ENCODE measurements at regions not wholly inside any gene's neighbourhood (a gene's known extent, or its start where the extent isn't known, plus 50 kb on each side); places are given as distances from the start of the nearest gene placed in this dataset.

DNA sequence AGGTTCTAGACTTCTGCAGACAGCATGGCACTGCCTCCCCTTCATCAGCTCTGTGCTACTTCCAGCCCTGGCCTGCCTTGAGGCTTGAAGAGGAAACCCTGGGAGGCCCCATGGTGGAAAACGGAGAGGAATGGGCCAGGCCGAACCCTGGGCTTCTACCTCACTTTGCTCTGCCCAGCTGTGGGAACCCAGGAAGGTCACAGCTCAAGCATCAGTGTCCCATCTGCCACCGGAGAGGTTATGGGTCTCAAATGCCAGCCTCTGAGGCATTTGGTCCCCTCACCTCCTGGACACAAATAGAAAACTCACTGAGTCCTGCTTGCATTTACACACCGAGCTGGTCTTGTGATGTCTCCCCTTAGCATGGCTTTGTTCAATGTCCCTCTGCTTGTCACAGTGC, 80.1 kb upstream of the ALDH1B1 start:
- H4K5ac ChIP-seq (ENCODE audit: low read length): no peak overlapping the region
- H3K79me1 ChIP-seq (ENCODE audit: low read length): no peaks in the 10 kb centered on the region
- H3K4me3 ChIP-seq (ENCODE audit: low read length): no peak overlapping the region
- no peak overlapping the region for H3K56ac ChIP-seq (ENCODE audit: low read length)
- H2BK5ac ChIP-seq (ENCODE audit: low read length): no peak overlapping the region
- no CpG with 5 or more reads among the region's 4 CpGs for WGBS (ENCODE audit: extremely low coverage, insufficient coverage, low lambda C conversion rate)
- H3K9ac ChIP-seq (ENCODE audit: low read length): no peak overlapping the region
- H3K27me3 ChIP-seq (ENCODE audit: insufficient read depth, low read length, poor library complexity): no peaks in the 10 kb centered on the region
- H3K36me3 ChIP-seq (ENCODE audit: control insufficient read depth, insufficient read depth, low read length): no peaks in the 10 kb centered on the region
- no peak overlapping the region for H2AK5ac ChIP-seq (ENCODE audit: low read length)
- peaks cover 1% of the 10 kb centered on the region for H3K4me1 ChIP-seq (ENCODE audit: control insufficient read depth, low read depth, low read length)
- no peak for DNase-seq
- H3K79me2 ChIP-seq (ENCODE audit: control insufficient read depth, insufficient read depth, low read length): no peaks in the 10 kb centered on the region
- H2BK120ac ChIP-seq (ENCODE audit: low read depth, low read length): no peak overlapping the region
- H3K4me2 ChIP-seq (ENCODE audit: low read length): no peak overlapping the region
- no peak overlapping the region for H4K8ac ChIP-seq (ENCODE audit: low read depth, low read length)
- H2BK15ac ChIP-seq (replicated peaks; ENCODE audit: low read depth): no peak overlapping the region
- H3K4ac ChIP-seq (ENCODE audit: low read depth, low read length): no peak overlapping the region
- no peak overlapping the region for H3K18ac ChIP-seq (ENCODE audit: low read length)
- H3K23ac ChIP-seq (ENCODE audit: low read length): no peak overlapping the region
- no peak overlapping the region for H3K27ac ChIP-seq (ENCODE audit: low read depth, low read length)

DNA sequence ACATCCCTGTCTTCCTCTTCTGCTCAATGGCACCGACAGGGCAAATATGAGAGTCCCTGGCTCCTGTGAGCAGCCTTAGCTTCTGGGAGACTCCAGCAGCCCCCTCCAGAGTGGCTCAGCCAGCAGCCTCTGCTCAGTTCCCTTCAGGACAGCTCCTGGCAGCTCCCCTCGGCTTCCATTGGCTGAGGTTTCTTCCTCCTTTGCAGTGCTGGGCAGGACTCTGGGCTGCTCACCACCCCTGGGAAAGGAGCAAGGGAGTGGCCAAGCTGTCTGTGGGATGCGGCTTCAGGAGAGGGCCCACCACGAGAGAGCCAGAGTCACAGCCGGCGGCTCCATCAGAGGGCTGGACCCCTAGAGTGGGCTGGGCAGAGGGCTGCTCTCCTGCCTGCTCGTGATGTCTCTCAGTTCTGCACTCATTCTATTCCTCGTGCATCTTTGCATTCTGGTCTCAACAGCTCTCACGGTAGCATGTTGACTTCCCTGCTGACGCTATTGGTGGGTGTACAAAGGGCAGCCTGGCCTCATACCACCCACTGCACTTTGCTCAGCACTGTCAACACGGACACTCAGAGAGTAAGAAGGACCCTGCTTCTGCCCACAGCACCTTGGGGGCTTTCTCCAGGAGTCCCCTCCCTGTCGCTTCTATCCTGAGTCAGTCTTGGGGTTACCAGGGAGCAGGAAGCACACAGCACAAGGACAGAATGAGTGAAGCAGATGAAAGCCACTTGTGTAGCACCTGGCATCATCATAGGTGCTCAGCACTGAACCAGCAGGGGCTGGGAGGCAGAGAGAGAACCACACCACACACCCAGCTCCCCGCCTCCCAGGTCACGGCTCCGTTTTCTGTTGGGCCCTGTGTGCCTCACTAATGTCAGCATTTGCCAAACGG, 80.9 kb upstream of the ALDH1B1 start:
- Histone ChIP-seq H3K36me3 (ENCODE audit: control insufficient read depth, insufficient read depth, low read length) (no peaks in the 10 kb centered on the region), H3K4me2 (ENCODE audit: low read length) (no peak overlapping the region), H3K18ac (ENCODE audit: low read length) (no peak overlapping the region), H3K79me2 (ENCODE audit: control insufficient read depth, insufficient read depth, low read length) (no peaks in the 10 kb centered on the region), H4K5ac (ENCODE audit: low read length) (no peak overlapping the region), H2BK5ac (ENCODE audit: low read length) (no peak overlapping the region), H3K27me3 (ENCODE audit: insufficient read depth, low read length, poor library complexity) (no peaks in the 10 kb centered on the region), H2BK15ac (replicated peaks; ENCODE audit: low read depth) (no peak overlapping the region), H3K79me1 (ENCODE audit: low read length) (no peaks in the 10 kb centered on the region), H3K56ac (ENCODE audit: low read length) (no peak overlapping the region), H3K23ac (ENCODE audit: low read length) (no peak overlapping the region), H3K4ac (ENCODE audit: low read depth, low read length) (no peak overlapping the region), H4K8ac (ENCODE audit: low read depth, low read length) (no peak overlapping the region), H3K9ac (ENCODE audit: low read length) (no peak overlapping the region), H3K4me3 (ENCODE audit: low read length) (no peak overlapping the region), H2AK5ac (ENCODE audit: low read length) (no peak overlapping the region), H3K27ac (ENCODE audit: low read depth, low read length) (no peak overlapping the region), H2BK120ac (ENCODE audit: low read depth, low read length) (no peak overlapping the region), H3K4me1 (ENCODE audit: control insufficient read depth, low read depth, low read length) (peaks cover 1% of the 10 kb centered on the region)
- WGBS (ENCODE audit: extremely low coverage, insufficient coverage, low lambda C conversion rate): no CpG with 5 or more reads among the region's 16 CpGs
- peak; percentile 46 for DNase-seq

DNA sequence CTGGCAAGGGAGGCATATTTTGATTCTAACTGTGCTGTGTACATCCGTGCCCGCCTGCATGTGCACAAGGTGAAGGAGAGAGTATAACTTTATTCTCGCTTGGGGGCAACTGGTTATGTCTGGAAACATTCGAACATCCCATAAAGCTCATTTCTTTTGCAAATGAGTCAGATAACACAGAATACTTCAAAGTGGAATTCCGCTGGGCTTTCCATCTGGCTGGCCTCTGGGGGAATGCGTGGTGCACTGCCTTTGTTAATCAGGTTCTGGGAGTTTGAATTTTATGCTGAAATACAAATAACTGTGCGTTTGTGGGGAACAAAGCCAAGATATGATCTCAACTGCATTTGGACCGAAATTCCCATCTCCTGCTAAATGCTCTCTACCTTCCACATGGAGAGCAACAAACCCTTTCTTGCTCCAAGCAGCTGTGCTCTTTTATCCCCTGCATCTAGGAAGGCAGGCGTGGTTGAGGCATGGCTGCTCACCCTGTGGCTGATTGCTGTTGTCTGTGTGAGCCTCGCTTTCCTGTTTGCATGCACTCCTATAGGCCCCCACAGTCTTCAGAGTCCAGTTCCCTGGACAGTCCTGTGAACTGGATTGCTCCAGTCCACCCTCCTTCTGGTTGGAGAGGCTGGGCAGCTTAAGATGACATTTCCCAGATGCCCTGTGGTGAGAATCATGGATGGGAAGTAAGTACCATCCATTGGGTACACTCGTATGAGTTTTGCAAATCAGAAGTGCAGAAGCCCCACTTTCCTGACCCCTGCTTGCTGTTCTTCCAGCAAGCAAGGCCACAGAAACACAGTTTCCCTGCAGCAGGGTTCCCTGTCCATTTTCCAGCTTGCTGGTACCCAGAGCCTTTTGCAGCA, 82.9 kb upstream of the ALDH1B1 start:
- no peak overlapping the region for H2BK15ac ChIP-seq (replicated peaks; ENCODE audit: low read depth)
- no peak overlapping the region for H4K8ac ChIP-seq (ENCODE audit: low read depth, low read length)
- no peak overlapping the region for H3K4me2 ChIP-seq (ENCODE audit: low read length)
- H2BK5ac ChIP-seq (ENCODE audit: low read length): no peak overlapping the region
- DNase-seq: peak; percentile 27
- no peak overlapping the region for H3K4me3 ChIP-seq (ENCODE audit: low read length)
- H3K4me1 ChIP-seq (ENCODE audit: control insufficient read depth, low read depth, low read length): peaks cover 1% of the 10 kb centered on the region
- no peak overlapping the region for H3K18ac ChIP-seq (ENCODE audit: low read length)
- no peaks in the 10 kb centered on the region for H3K79me2 ChIP-seq (ENCODE audit: control insufficient read depth, insufficient read depth, low read length)
- H3K56ac ChIP-seq (ENCODE audit: low read length): no peak overlapping the region
- H2BK120ac ChIP-seq (ENCODE audit: low read depth, low read length): no peak overlapping the region
- no peak overlapping the region for H3K23ac ChIP-seq (ENCODE audit: low read length)
- H3K9ac ChIP-seq (ENCODE audit: low read length): no peak overlapping the region
- H3K36me3 ChIP-seq (ENCODE audit: control insufficient read depth, insufficient read depth, low read length): no peaks in the 10 kb centered on the region
- no peaks in the 10 kb centered on the region for H3K79me1 ChIP-seq (ENCODE audit: low read length)
- H3K27me3 ChIP-seq (ENCODE audit: insufficient read depth, low read length, poor library complexity): no peaks in the 10 kb centered on the region
- H3K4ac ChIP-seq (ENCODE audit: low read depth, low read length): no peak overlapping the region
- H2AK5ac ChIP-seq (ENCODE audit: low read length): no peak overlapping the region
- no peak overlapping the region for H3K27ac ChIP-seq (ENCODE audit: low read depth, low read length)
- no peak overlapping the region for H4K5ac ChIP-seq (ENCODE audit: low read length)
- no CpG with 5 or more reads among the region's 11 CpGs for WGBS (ENCODE audit: extremely low coverage, insufficient coverage, low lambda C conversion rate)

DNA sequence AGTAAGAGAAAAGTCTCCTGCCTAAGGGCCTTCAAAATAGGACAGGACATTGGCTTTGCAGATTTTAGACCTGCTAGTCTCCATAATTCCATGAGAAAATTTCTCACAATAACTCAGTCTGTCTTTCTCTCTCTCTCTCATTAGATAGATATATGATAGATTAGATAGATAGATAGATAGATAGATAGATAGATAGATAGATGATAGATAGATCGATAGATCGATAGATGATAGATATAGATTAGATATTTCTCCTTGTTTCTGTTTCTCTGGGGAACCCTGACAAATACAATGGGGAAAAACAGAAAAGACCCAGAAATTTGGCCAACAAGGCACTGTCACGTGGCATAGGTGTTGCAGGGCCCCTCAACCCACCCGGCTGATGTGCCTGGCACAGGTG, 84.4 kb upstream of the ALDH1B1 start:
- H3K4me2 ChIP-seq (ENCODE audit: low read length): no peak overlapping the region
- WGBS (ENCODE audit: extremely low coverage, insufficient coverage, low lambda C conversion rate): 100% methylated on average over 2 of the region's 4 CpGs
- H2BK15ac ChIP-seq (replicated peaks; ENCODE audit: low read depth): no peak overlapping the region

DNA sequence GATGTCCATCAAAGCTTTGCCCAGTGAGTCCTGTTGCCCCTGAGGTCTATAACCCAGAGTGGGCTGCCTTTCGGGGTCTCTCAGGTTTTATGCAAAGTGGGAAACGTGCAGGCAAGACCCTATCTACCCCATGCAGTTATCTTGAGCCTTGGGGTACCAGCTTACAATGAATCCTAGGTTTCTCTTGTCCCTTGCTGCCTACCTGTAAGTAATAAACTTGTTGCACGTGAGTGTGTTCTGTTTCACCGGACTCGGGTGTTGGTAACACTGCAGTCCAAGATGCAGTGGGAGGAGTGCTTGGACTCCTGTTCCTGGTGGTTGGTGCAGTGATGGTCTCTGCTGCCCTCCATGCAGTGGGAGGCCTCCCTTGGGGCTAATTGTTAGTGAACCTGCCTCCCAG, 85.6 kb upstream of the ALDH1B1 start:
- H3K56ac ChIP-seq (ENCODE audit: low read length): no peak overlapping the region
- H3K36me3 ChIP-seq (ENCODE audit: control insufficient read depth, insufficient read depth, low read length): no peaks in the 10 kb centered on the region
- H3K4me3 ChIP-seq (ENCODE audit: low read length): no peak overlapping the region
- no peak overlapping the region for H3K9ac ChIP-seq (ENCODE audit: low read length)
- H2BK15ac ChIP-seq (replicated peaks; ENCODE audit: low read depth): no peak overlapping the region
- no peak overlapping the region for H3K23ac ChIP-seq (ENCODE audit: low read length)
- no peak overlapping the region for H2AK5ac ChIP-seq (ENCODE audit: low read length)
- no peak overlapping the region for H4K8ac ChIP-seq (ENCODE audit: low read depth, low read length)
- H3K18ac ChIP-seq (ENCODE audit: low read length): no peak overlapping the region
- H3K79me1 ChIP-seq (ENCODE audit: low read length): no peaks in the 10 kb centered on the region
- H3K4me1 ChIP-seq (ENCODE audit: control insufficient read depth, low read depth, low read length): peaks cover 1% of the 10 kb centered on the region
- H4K5ac ChIP-seq (ENCODE audit: low read length): no peak overlapping the region
- no peak overlapping the region for H3K27ac ChIP-seq (ENCODE audit: low read depth, low read length)
- H3K79me2 ChIP-seq (ENCODE audit: control insufficient read depth, insufficient read depth, low read length): no peaks in the 10 kb centered on the region
- H3K4ac ChIP-seq (ENCODE audit: low read depth, low read length): no peak overlapping the region
- WGBS (ENCODE audit: extremely low coverage, insufficient coverage, low lambda C conversion rate): no CpG with 5 or more reads among the region's 5 CpGs
- no peak for DNase-seq
- H3K4me2 ChIP-seq (ENCODE audit: low read length): no peak overlapping the region
- H3K27me3 ChIP-seq (ENCODE audit: insufficient read depth, low read length, poor library complexity): no peaks in the 10 kb centered on the region
- H2BK120ac ChIP-seq (ENCODE audit: low read depth, low read length): no peak overlapping the region
- no peak overlapping the region for H2BK5ac ChIP-seq (ENCODE audit: low read length)

More for the DNA sequence above, 84.4 kb upstream of the ALDH1B1 start:
- Histone ChIP-seq H3K4me3 (ENCODE audit: low read length) (no peak overlapping the region), H3K23ac (ENCODE audit: low read length) (no peak overlapping the region), H2BK5ac (ENCODE audit: low read length) (no peak overlapping the region), H3K4me1 (ENCODE audit: control insufficient read depth, low read depth, low read length) (peaks cover 1% of the 10 kb centered on the region), H4K8ac (ENCODE audit: low read depth, low read length) (no peak overlapping the region), H3K4ac (ENCODE audit: low read depth, low read length) (no peak overlapping the region), H2AK5ac (ENCODE audit: low read length) (no peak overlapping the region), H3K27ac (ENCODE audit: low read depth, low read length) (no peak overlapping the region), H3K79me2 (ENCODE audit: control insufficient read depth, insufficient read depth, low read length) (no peaks in the 10 kb centered on the region), H2BK120ac (ENCODE audit: low read depth, low read length) (no peak overlapping the region), H3K56ac (ENCODE audit: low read length) (no peak overlapping the region), H3K79me1 (ENCODE audit: low read length) (no peaks in the 10 kb centered on the region), H4K5ac (ENCODE audit: low read length) (no peak overlapping the region), H3K27me3 (ENCODE audit: insufficient read depth, low read length, poor library complexity) (no peaks in the 10 kb centered on the region), H3K36me3 (ENCODE audit: control insufficient read depth, insufficient read depth, low read length) (no peaks in the 10 kb centered on the region), H3K9ac (ENCODE audit: low read length) (no peak overlapping the region), H3K18ac (ENCODE audit: low read length) (no peak overlapping the region)
- no peak for DNase-seq

Data from mesendoderm (in vitro differentiated cells).